ENCODE measurements at regions not wholly inside any gene's neighbourhood (a gene's known extent, or its start where the extent isn't known, plus 50 kb on each side); places are given as distances from the start of the nearest gene placed in this dataset.

DNA sequence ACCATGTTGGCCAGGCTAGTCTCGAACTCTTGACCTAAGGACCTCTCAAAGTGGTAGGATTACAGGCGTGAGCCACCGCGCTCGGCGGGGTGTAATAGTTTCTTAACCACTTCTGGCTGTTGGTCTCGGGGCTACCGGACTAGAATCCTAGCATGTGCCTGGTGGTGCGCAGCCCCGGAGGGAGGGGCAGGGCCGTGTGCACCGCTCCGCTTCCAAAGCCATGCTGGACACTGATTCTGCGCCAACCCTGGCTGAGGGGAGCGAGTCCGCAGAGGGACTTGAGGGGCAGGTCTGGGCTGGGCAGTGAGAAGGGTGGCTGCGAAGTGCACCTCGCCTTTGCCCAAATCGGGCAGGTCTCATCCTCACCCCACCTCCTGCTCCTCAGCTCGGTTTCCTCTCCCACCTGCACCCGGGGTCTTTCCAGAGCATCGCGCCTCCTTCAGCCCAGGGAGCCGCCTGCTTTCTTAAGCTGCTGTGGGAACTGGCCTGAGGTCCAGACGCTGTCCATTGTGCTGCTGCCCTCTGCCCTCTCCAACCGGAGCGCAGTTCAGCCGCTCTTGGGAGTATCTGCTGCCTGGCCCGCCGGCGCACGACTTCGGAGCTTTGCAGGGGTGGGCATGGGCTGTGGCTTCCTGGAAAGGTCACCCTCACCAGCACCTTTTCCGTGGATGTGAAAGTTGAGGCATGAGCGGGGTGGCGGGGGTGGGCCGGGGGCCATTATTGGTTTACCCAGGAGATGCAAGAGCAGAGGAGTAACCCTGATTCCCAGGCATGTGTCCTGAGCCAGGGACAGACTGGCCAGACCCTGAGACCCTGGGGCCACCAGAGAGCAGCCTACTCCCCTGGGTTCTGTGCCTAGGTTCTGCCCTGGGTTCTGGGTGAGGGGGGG lies 422.6 kb upstream of the NUPR2 start:
- TF ChIP-seq, protein P1, sequence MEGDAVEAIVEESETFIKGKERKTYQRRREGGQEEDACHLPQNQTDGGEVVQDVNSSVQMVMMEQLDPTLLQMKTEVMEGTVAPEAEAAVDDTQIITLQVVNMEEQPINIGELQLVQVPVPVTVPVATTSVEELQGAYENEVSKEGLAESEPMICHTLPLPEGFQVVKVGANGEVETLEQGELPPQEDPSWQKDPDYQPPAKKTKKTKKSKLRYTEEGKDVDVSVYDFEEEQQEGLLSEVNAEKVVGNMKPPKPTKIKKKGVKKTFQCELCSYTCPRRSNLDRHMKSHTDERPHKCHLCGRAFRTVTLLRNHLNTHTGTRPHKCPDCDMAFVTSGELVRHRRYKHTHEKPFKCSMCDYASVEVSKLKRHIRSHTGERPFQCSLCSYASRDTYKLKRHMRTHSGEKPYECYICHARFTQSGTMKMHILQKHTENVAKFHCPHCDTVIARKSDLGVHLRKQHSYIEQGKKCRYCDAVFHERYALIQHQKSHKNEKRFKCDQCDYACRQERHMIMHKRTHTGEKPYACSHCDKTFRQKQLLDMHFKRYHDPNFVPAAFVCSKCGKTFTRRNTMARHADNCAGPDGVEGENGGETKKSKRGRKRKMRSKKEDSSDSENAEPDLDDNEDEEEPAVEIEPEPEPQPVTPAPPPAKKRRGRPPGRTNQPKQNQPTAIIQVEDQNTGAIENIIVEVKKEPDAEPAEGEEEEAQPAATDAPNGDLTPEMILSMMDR (conservative IDR thresholded peaks at IDR 0.05; ENCODE audit: low read depth, low read length), result no peak
- no peak overlapping the region for H3K4me3 ChIP-seq (ENCODE audit: low read depth, low read length)
- no peak for DNase-seq (ENCODE audit: low read depth)

DNA sequence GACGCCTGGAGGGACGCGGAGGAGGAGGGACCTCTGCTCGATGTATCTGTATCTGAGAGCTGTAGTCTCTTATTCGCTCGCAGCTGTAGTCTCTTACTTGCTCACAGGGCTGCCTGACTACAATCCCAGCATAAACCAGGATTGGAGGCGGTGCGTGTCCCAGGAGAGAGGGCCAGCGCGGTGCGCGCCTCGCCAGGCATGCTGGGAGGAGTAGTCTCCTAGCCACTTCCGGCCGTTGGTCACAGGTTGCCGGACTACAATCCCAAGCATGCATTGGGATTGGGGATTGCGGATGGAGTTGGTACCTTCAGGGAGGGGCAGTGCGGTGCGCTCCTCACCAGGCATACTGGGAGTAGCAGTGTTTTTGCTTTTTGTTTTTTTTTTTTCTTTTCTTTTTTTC lies 421.7 kb upstream of the NUPR2 start:
- no peak for DNase-seq (ENCODE audit: low read depth)
- TF ChIP-seq, protein P1 (conservative IDR thresholded peaks at IDR 0.05; ENCODE audit: low read depth, low read length), result no peak
- H3K4me3 ChIP-seq (ENCODE audit: low read depth, low read length), result no peak overlapping the region

DNA sequence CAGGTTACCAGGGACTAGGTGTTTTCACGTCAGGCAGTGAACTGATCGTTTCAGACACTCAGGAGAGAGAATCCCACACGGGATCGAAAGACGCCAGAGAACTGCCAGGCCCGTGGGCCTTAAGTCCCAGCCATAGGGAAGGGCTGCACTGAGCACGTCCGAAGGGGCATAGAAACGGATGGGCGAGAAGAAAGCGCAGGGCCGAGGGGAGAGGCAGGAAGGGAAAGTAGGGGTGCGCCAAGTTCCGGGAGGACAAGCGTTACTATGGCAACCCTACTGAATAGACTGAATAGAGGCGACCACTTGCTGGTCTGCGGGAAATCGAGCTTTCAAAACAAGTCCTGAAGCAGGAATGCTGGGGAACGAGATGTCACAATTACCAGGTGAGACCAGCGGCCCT lies 421.3 kb upstream of the NUPR2 start:
- DNase-seq (ENCODE audit: low read depth), result no peak
- no peak overlapping the region for H3K4me3 ChIP-seq (ENCODE audit: low read depth, low read length)
- TF ChIP-seq, protein P1 (conservative IDR thresholded peaks at IDR 0.05; ENCODE audit: low read depth, low read length), result no peak

DNA sequence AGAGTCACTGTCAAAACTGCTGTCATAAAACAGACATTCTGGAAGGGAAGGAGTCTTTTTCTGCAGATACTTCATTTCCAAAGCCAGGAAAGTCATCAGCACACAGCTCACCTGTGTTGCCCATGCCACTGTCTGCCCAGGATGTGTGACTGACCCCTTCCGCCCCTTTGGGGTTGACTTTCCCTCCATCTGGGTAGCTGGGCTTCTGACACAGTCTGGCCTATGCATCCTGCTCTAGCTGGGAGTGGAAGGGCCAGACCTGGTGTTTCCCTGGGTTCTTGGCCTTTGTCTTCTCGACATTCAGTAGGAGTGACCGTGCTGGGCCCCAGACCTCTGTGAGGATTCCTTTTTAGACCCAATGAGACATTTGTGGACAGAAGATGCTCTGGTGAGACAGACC lies 378.9 kb upstream of the NUPR2 start:
- TF ChIP-seq, protein P1 (conservative IDR thresholded peaks at IDR 0.05; ENCODE audit: low read depth, low read length), result no peak
- DNase-seq (ENCODE audit: low read depth), result no peak
- H3K4me3 ChIP-seq (ENCODE audit: low read depth, low read length), result no peak overlapping the region

DNA sequence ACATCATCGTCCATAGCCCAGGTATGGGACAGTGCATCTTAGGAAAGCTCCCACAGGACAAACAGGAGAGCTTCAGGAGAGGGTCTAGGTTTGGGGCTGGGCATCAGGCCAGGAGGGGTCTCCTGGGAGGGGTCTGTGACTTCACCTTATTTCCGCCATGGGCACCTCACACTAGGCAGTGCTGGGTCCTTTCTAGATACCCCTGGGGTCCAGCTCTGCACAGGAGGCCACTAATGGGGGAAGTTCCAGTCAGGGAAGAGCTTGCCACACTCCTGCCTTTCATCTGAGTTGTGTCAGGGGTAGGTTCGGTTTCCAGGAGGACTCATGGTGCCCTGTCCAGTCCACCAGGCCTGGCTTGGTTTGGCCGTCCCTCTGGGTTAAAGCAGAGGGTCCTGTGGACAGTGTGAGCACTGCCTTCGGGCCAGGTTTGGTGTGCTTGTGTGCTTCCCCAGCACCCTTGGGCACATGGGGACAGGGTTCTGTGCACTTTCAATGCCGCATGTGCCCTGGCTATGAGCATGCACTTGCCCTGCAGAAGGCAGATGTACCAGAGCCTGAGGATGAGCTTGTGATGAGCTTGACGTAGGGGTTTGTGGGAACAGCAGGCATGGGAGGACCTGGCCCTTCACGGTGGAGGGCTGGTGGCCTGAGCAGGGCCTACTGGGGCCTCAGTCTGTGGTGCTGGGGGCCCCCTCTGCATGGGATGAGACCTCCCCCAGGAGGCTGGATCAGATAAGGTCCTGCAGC lies 377.7 kb upstream of the NUPR2 start:
- no peak for DNase-seq (ENCODE audit: low read depth)
- TF ChIP-seq, protein P1 (conservative IDR thresholded peaks at IDR 0.05; ENCODE audit: low read depth, low read length), result no peak

DNA sequence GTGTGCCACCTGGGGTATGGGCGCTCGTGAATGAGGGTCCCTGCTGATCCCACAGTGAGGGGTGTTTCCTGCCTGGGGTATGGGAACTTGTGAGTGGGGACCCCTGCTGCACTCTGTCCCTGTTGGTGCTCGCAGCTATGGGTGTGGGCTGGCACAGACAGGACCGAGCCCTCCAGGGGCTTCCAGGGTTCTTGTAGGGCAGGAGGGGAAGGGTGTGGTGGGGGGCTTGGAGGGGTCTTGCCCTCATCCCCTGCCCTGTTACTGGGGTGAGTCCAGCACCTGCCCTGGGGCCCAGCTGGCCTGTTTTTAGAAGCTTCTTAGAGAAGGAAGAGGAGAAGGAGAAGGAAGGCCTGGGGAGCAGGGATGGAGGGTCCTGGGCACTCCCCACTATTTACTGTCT lies 377.0 kb upstream of the NUPR2 start:
- DNase-seq (ENCODE audit: low read depth), result no peak
- TF ChIP-seq, protein P1 (conservative IDR thresholded peaks at IDR 0.05; ENCODE audit: low read depth, low read length), result no peak
- no peak overlapping the region for H3K4me3 ChIP-seq (ENCODE audit: low read depth, low read length)

More for the DNA sequence above, 377.7 kb upstream of the NUPR2 start:
- H3K4me3 ChIP-seq (ENCODE audit: low read depth, low read length), result no peak overlapping the region
